Liver (tissue), 8 donors: ENCODE measurements at regions not wholly inside any gene's neighbourhood (a gene's known extent, or its start where the extent isn't known, plus 50 kb on each side); places are given as distances from the start of the nearest gene placed in this dataset.

Source experiments
- DNase-seq: peaks from one replicate; pipeline ENCODE4 v3.0.0-alpha.2; 2017; ENCODE audit warnings: low spot score
- H3K27ac ChIP-seq, 2 donors: one replicate each; pipeline ENCODE4 v1.7.0; 2013; ENCODE audit warnings: inconsistent platforms in 2 of 2, low read length in 2 of 2, control low read depth in 1 of 2, low read depth in 1 of 2, mild to moderate bottlenecking in 1 of 2
- H3K27me3 ChIP-seq, 4 donors: one replicate each; pipeline versions ENCODE4 v1.6.1 to v1.7.0; 2013; ENCODE audit warnings: low read length in 3 of 4, inconsistent platforms in 1 of 4, mild to moderate bottlenecking in 1 of 4, moderate library complexity in 1 of 4; ENCODE audit not compliant: control insufficient read depth in 4 of 4, insufficient read depth in 4 of 4
- H3K36me3 ChIP-seq, 4 donors: one replicate each; pipeline versions ENCODE4 v1.6.1 to v1.7.0; 2013; ENCODE audit warnings: low read length in 3 of 4, mild to moderate bottlenecking in 3 of 4, low read depth in 1 of 4, moderate library complexity in 1 of 4; ENCODE audit not compliant: control insufficient read depth in 4 of 4, insufficient read depth in 3 of 4
- H3K4me1 ChIP-seq, 4 donors: one replicate each; pipeline versions ENCODE4 v1.6.1 to v1.7.0; 2013; ENCODE audit warnings: low read length in 3 of 4, mild to moderate bottlenecking in 3 of 4, moderate library complexity in 1 of 4; ENCODE audit not compliant: control insufficient read depth in 4 of 4, insufficient read depth in 4 of 4
- H3K4me3 ChIP-seq, 3 donors: one replicate each; pipeline versions ENCODE4 v1.6.1 to v1.7.0; 2013; ENCODE audit warnings: low read length in 3 of 3, control low read depth in 1 of 3, low read depth in 1 of 3, mild to moderate bottlenecking in 1 of 3
- H3K9ac ChIP-seq, 2 donors: one replicate each; pipeline ENCODE4 v1.7.0; 2013; ENCODE audit warnings: low read length in 2 of 2, mild to moderate bottlenecking in 2 of 2, moderate library complexity in 2 of 2, control low read depth in 1 of 2, low read depth in 1 of 2
- H3K9me3 ChIP-seq, 4 donors: one replicate each; pipeline versions ENCODE4 v1.6.1 to v1.7.0; 2013; ENCODE audit warnings: low read length in 3 of 4; ENCODE audit not compliant: control insufficient read depth in 4 of 4
- ATF3 ChIP-seq: IDR thresholded peaks from 2 replicates; pipeline ENCODE4 v1.6.1; 2016; ENCODE audit warnings: antibody characterized with exemption
- CTCF ChIP-seq: fragments of 150-350 bp; IDR thresholded peaks from 2 replicates; pipeline ENCODE4 v1.5.1; 2017; ENCODE audit warnings: improper control_type of control experiment, low read depth, low read length; ENCODE audit not compliant: missing input control
- EGR1 ChIP-seq, 2 donors: IDR thresholded peaks; 2 replicates each; pipeline ENCODE4 v1.6.1; 2016 to 2018; ENCODE audit warnings: antibody characterized with exemption in 2 of 2, low read depth in 2 of 2
- FOXA1 ChIP-seq: IDR thresholded peaks from 2 replicates; pipeline ENCODE4 v1.6.1; 2016; ENCODE audit warnings: antibody characterized with exemption
- FOXA2 ChIP-seq: IDR thresholded peaks from 2 replicates; pipeline ENCODE4 v1.6.1; 2016; ENCODE audit warnings: antibody characterized with exemption
- GABPA ChIP-seq, 2 donors: IDR thresholded peaks in 1 of 2; conservative IDR thresholded peaks in 1 of 2; 2 replicates each; pipeline ENCODE4 v1.6.1; 2016; ENCODE audit warnings: antibody characterized with exemption in 2 of 2, mild to moderate bottlenecking in 1 of 2, moderate library complexity in 1 of 2
- HNF4G ChIP-seq: IDR thresholded peaks from 2 replicates; pipeline ENCODE4 v1.6.1; 2016; ENCODE audit warnings: antibody characterized with exemption
- NR2F2 ChIP-seq: IDR thresholded peaks from 2 replicates; pipeline ENCODE4 v1.6.1; 2016; ENCODE audit warnings: antibody characterized with exemption
- RAD21 ChIP-seq, 2 donors: IDR thresholded peaks; 2 replicates each; pipeline ENCODE4 v1.6.1; 2016; ENCODE audit warnings: antibody characterized with exemption in 2 of 2, mild to moderate bottlenecking in 2 of 2
- REST ChIP-seq: IDR thresholded peaks from 2 replicates; pipeline ENCODE4 v1.6.1; 2016; ENCODE audit warnings: antibody characterized with exemption, mild to moderate bottlenecking
- RXRA ChIP-seq, 2 donors: IDR thresholded peaks; 2 replicates each; pipeline ENCODE4 v1.6.1; 2017 to 2018; ENCODE audit warnings: antibody characterized with exemption in 2 of 2, mild to moderate bottlenecking in 1 of 2
- SP1 ChIP-seq: IDR thresholded peaks from 2 replicates; pipeline ENCODE4 v1.6.1; 2018; ENCODE audit warnings: antibody characterized with exemption, mild to moderate bottlenecking
- TAF1 ChIP-seq: conservative IDR thresholded peaks from 2 replicates; pipeline ENCODE4 v1.6.1; 2016; ENCODE audit warnings: antibody characterized with exemption, mild to moderate bottlenecking
- YY1 ChIP-seq: IDR thresholded peaks from 2 replicates; pipeline ENCODE4 v1.6.1; 2016; ENCODE audit warnings: antibody characterized with exemption, mild to moderate bottlenecking
- WGBS: extraction: QIAGEN DNeasy Blood & Tissue Kit; methylation state at CpG from one replicate; pipeline ENCODE4 v1.1.7; 2013; 5-methylcytosine and 5-hydroxymethylcytosine counted together
- donor health status: healthy.
- donor health status: healthy.
- donor health status: healthy.
- donor health status: healthy.
- donor health status: healthy.

GRCh38 chr15:31239409-31239808 is 87.2 kb upstream of the KLF13 start:
- H3K4me1 ChIP-seq, result peaks cover 0 to 3% (median 0%) of the 10 kb centered on the region in 4 donors
- H3K9ac ChIP-seq, result no peak overlapping the region
- no peak for DNase-seq
- H3K27ac ChIP-seq, result no peak overlapping the region
- H3K4me3 ChIP-seq, result no peak overlapping the region
- WGBS, result 81% methylated on average over 4 of the region's 4 CpGs
- no peaks in the 10 kb centered on the region for H3K27me3 ChIP-seq
- no peaks in the 10 kb centered on the region for H3K36me3 ChIP-seq
- TF ChIP-seq RXRA (IDR thresholded peaks at IDR 0.05) (no peak), EGR1 (IDR thresholded peaks at IDR 0.05; ENCODE audit: low read depth in 2 of 2) (no peak), FOXA2 (no peak), NR2F2 (no peak), REST (no peak), HNF4G (no peak), RAD21 (IDR thresholded peaks at IDR 0.05) (no peak), CTCF (no peak), ATF3 (no peak), YY1 (no peak), GABPA (IDR thresholded peaks at IDR 0.05 in 1 of 2, conservative IDR thresholded peaks at IDR 0.05 in 1 of 2) (no peak)
- no peaks in the 10 kb centered on the region for H3K9me3 ChIP-seq

- 92% methylated on average over 8 of the region's 8 CpGs for WGBS
- Histone ChIP-seq H3K27me3 (no peaks in the 10 kb centered on the region), H3K9ac (no peak overlapping the region), H3K4me3 (no peak overlapping the region), H3K27ac (no peak overlapping the region), H3K9me3 (no peaks in the 10 kb centered on the region), H3K4me1 (no peaks in the 10 kb centered on the region), H3K36me3 (no peaks in the 10 kb centered on the region)
- TF ChIP-seq FOXA2 (no peak), YY1 (no peak), RAD21 (IDR thresholded peaks at IDR 0.05) (no peak), SP1 (no peak), RXRA (IDR thresholded peaks at IDR 0.05) (no peak), FOXA1 (no peak), TAF1 (no peak)
- no peak for DNase-seq
Measured at GRCh38 chr15:31241888-31242522, 84.6 kb upstream of the KLF13 start.
